Peyer's patch (tissue), 4 donors: ENCODE measurements at regions not wholly inside any gene's neighbourhood (a gene's known extent, or its start where the extent isn't known, plus 50 kb on each side); places are given as distances from the start of the nearest gene placed in this dataset.

Source experiments
- POLR2A ChIP-seq, 2 donors: fragments of 450-650 bp; IDR thresholded peaks; one replicate each; pipeline ENCODE4 v1.5.1; 2017; ENCODE audit warnings: antibody characterized with exemption in 2 of 2, mild to moderate bottlenecking in 2 of 2, moderate library complexity in 2 of 2
- TF ChIP-seq, protein P1 (sequence below), 6 experiments: fragments of 450-650 bp in 4 of 6; fragments of 200-600 bp in 2 of 6; sonication (generic) in 1 of 6; IDR thresholded peaks; one replicate each; pipeline ENCODE4 v1.5.1; 2017 to 2019; ENCODE audit warnings: antibody characterized with exemption in 6 of 6, mild to moderate bottlenecking in 3 of 6, moderate library complexity in 1 of 6

DNA sequence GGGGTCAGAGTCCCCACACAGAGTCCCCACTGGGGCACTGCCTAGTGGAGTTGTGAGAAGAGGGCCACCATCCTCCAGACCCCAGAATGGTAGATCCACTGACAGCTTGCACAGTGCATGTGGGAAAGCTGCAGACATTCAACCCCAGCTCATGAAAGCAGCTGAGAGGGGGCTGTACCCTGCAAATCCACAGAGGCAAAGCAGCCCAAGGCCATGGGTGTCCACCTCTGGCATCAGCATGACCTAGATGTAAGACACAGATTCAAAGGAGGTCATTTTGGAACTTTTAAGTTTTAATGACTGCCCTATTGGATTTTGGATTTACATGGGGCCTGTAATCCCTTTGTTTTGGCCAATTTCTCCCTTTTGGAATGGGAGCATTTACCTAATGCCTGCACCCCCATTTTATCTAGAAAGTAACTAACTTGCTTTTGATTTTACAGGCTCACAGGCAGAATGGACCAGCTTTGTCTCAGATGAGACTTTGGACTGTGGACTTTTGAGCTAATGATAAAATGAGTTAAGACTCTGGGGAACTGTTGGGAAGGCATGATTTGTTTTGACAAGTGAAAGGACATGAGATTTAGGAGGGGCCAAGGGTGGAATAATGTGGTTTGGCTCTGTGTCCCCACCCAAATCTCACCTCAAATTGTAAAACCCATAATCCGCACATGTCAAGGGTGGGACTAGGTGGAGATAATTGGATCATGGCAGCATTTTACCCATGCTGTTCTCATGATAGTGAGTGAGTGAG, 56.3 kb upstream of the ITGA1 start:
- TF ChIP-seq POLR2A (IDR thresholded peaks at IDR 0.05): no peak
- TF ChIP-seq, protein P1, sequence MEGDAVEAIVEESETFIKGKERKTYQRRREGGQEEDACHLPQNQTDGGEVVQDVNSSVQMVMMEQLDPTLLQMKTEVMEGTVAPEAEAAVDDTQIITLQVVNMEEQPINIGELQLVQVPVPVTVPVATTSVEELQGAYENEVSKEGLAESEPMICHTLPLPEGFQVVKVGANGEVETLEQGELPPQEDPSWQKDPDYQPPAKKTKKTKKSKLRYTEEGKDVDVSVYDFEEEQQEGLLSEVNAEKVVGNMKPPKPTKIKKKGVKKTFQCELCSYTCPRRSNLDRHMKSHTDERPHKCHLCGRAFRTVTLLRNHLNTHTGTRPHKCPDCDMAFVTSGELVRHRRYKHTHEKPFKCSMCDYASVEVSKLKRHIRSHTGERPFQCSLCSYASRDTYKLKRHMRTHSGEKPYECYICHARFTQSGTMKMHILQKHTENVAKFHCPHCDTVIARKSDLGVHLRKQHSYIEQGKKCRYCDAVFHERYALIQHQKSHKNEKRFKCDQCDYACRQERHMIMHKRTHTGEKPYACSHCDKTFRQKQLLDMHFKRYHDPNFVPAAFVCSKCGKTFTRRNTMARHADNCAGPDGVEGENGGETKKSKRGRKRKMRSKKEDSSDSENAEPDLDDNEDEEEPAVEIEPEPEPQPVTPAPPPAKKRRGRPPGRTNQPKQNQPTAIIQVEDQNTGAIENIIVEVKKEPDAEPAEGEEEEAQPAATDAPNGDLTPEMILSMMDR (IDR thresholded peaks at IDR 0.05): no peak
